ENCODE measurements at regions not wholly inside any gene's neighbourhood (a gene's known extent, or its start where the extent isn't known, plus 50 kb on each side); places are given as distances from the start of the nearest gene placed in this dataset.
"Not testable (repeated sequence)": the region's sequence is repeated elsewhere in the genome, so short reads cannot be mapped to it uniquely, and the experiment has no call there.

DNA sequence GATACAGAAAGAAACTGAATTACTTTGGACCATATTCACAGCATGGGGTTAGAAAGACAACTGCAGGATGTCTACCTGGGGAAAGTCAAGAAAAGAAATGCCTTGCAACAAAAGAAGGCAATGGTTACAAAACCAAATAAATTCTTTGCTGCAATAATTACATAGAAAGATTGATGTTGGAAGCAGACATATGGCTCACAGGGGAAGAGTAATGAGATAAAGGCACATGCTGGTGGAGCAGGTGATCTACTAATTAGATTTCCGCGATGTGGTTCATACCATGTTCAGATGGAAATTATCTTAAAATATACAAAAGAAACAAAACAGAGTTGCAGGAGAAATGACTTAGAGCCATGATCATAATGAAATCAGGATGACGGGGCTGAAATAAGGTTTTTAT lies 718.8 kb upstream of the PKDCC start:
- no peak for DNase-seq

DNA sequence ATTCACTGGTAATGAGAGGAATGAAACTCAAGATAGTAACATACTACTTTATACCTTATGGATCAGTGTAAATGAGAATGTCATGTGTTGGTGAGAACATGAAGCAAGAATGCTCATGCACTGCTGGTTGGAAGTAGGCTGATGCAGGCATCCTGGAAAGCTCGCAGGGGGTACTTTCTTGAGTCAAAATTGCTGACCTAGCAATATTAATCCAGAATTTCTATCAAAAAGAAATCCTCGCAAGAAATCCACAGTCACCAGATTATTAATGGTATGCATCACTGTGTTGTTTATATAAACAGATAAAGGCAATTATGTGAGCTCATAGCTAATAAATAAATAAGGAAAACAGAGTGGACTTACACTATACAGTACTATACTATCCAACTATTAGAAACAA lies 713.7 kb upstream of the PKDCC start:
- no peak for DNase-seq

DNA sequence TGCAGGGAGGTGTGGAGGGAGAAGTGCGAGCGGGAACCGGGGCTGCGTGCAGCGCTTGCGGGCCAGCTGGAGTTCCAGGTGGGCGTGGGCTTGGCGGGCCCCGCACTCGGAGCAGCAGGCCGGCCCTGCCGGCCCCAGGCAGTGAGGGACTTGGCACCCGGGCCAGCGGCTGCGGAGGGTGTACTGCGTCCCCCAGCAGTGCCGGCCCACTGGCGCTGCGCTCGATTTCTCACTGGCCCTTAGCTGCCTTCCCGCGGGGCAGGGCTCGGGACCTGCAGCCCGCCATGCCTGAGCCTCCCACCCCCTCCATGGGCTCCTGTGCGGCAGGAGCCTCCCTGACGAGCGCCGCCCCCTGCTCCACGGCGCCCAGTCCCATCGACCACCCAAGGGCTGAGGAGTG lies 712.2 kb upstream of the PKDCC start:
- DNase-seq = not testable (repeated sequence)

GRCh38 chr2:41337956-41338355 lies 709.9 kb upstream of the PKDCC start:
- DNase-seq = no peak

GRCh38 chr2:41344529-41344928 lies 703.3 kb upstream of the PKDCC start:
- no peak for DNase-seq

DNA sequence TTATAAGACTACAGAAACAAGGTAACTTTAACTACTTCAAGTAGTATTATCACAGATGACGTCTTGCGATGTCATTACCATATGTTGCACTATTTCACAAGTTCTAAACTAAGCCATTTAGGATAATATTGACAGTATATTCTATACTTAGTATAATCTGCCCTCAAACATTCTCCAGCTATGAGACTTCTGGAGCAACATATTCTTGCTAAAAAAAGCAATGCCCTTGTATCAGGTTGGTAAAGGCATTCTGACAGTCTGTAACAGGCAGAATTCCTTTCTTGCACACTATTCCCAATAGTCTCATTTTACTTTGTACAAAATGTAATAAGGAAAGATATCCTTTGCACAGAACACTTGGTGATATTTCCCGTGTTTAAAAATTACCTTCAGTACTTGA lies 694.8 kb upstream of the PKDCC start:
- DNase-seq = no peak

DNA sequence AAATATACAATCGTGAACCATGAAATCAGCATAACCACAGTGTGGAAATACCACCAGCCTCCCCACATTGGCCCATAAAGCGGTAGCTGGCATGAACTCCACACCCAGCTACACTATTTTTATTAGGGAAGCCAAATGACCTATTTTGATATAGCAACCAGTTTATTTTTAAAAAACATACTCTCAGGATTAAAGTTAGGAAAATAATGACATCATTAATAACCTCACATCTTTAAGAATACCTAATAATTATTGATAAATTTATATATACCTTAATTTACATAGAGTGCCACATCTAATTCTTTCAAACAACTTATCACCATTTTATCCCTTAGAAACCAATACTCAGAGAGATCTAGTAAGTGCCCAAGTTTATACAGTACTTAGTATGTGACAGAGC lies 692.0 kb upstream of the PKDCC start:
- DNase-seq = no peak

GRCh38 chr2:41364842-41365241 lies 683.0 kb upstream of the PKDCC start:
- DNase-seq = no peak

- no peak for DNase-seq
Observed at GRCh38 chr2:41375901-41376300, 671.9 kb upstream of the PKDCC start.

- DNase-seq = no peak
Observed at GRCh38 chr2:41377837-41378236, 670.0 kb upstream of the PKDCC start.

GRCh38 chr2:41378420-41378819 lies 669.4 kb upstream of the PKDCC start:
- DNase-seq = no peak

GRCh38 chr2:41379496-41380221 lies 668.2 kb upstream of the PKDCC start:
- no peak for DNase-seq

DNA sequence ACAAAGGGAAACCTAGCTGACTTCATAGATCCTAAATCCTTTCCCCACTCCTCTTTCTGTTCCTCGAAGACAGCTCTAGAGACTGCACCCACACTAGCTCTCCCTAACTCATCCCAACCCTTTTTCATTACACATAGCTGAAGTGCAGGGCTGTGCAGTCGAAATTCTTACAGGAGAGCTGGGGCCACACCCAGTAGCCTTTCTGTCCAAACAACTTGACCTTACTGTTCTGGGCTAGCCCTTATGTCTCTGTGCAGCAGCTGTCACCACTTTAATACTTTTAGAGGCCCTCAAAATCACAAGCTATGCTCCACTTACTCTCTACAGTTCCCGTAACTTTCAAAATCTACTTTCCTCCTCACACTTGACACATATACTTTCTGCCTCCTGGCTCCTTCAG lies 666.1 kb upstream of the PKDCC start:
- no peak for DNase-seq

DNA sequence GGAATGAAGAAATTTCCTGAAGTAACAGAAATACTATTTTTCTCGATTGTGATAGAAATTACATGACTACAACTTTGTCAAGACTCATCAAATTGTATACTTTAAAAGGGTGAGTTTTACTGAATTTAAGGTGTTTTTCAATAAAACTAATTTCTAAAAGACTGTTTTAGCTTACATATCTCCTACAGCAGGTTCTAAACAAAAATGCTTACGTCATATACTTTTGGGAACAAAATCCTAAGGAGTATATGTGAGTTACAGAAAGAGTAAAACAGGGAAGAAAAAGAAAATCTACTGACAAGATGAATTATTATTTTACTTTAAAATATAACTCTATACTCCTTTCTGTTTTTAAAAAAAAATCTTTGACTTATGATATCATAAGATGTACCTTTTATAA lies 660.3 kb upstream of the PKDCC start:
- no peak for DNase-seq

DNA sequence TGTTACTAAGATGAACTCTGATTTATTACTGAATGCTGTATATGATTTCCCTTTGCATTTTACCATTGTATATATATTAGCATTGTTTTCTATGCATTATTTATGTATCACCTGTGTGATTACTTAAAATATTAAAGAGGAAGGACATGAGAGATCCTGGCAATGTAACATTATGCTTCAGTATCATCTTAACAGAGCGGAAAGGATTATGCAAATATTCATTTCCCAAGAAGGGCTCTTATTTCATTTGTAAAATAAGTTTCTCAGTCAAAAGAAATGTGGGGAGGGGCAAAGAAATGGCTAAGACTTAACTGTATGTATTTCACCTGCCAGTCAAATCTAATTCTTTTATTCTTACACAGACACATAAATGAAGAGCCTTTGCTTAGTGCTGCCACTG lies 654.2 kb upstream of the PKDCC start:
- DNase-seq = no peak

GRCh38 chr2:41394541-41394940 lies 653.3 kb upstream of the PKDCC start:
- no peak for DNase-seq

DNA sequence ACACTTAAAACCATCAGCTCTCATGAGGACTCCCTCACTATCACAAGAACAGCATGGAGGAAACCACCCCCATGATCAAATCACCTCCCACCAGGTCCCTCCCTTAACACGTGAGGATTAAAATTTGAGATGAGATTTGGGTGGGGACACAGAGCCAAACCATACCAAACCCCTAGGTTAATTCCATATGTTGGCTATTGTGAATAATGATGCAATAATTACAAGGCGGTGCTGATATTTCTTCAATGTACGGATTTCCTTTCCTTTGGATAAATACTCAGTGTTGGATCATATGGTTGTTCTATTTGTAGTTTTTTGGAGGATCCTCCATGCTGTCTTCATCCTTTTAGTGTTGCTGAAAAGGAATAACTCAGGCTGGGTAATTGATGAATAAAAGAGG lies 652.1 kb upstream of the PKDCC start:
- no peak for DNase-seq

DNA sequence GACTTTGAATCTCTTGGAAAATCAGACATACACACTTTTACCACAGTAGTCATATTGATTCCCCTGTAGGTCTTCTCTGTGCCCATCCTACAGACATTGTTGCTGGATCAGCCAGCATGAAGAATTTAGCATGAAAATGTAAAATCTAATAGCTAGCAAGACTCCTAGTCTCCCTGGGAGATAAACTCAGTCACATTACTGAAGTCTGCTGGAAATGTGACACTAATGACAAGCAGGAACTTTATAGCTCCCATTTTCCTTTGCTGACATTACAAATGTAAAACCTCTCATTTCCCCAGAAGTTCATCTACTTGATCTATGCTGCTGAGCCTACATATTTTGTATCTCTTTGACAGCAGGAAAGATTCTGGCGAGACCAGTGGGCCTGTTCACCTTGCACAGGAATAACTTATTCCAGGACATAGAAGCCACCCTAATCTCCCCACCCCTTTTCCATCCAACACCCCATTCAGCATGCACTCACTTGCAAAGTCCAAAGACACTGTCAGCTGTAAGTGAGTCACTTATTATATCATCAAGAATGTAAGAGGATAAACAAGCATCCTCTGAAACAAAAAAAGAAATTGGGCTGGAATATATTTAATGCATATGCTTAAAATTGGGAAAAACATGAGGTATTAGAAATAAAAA lies 648.3 kb upstream of the PKDCC start:
- no peak for DNase-seq

DNA sequence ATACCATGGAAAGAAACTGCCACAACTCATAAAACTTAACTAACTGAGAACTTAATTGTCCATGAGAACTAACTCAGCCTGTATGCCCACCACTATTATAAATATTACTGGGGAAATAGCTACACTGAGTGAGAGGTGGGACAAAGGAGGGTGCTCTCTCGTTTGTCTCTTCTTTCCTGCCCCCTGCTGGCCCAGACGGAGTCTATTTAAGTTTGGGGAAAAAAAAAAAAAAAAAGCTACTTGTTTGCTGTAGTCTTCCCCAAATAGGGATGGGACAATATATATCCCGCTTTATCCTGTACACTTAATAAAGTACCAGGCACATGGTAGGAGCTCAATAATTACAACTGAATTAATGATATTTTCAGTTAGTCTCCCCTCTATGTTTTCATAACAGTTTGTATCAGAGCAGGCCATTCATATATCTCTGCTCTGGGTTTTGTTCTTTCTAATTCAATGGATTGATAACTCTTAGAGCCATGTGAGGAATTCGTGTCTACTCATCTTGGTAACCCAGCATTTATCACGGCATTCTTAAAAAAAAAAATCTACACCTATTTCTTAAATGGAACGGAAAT lies 647.6 kb upstream of the PKDCC start:
- DNase-seq = no peak

DNA sequence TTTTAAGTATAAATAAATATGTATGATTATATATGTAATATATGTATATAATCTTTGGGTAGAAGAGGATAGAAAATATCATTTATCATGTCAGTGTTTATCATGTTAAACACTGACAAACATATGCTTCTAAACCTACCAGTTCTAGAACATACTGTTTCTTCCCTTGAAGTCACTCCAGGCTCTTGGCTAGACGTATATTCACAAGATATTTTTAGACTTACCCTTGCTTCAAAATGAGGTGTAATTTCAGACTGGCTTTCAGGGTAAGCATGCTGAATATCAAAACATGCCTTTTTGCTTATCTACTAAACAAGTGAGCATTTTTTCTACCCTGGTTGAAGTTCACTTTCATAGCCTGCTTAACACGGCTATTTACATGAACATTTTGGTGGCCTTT lies 642.4 kb upstream of the PKDCC start:
- DNase-seq = no peak

GRCh38 chr2:41409328-41409727 lies 638.5 kb upstream of the PKDCC start:
- no peak for DNase-seq

DNA sequence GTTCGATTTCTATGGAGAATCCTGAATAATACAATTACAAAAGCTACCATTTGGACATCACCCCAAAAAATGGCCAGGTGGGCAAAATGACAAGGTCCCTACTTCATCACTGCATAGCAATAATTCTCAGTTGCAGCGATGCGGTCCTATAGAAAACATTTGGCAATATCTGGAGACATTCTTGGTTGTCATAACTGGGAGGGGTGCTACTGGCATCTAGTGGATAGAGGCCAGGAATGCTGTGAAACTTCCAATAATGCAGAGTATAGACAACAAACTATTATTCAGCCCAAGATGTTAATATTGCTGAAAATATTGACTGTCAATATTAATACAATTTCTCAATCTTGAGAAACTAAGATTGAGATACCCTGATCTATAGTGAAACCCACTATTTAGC lies 637.8 kb upstream of the PKDCC start:
- DNase-seq = no peak

- DNase-seq = no peak
Observed at GRCh38 chr2:41413813-41414485, 633.9 kb upstream of the PKDCC start.
